Mucosa of descending colon (tissue), 3 donors: ENCODE measurements at regions not wholly inside any gene's neighbourhood (a gene's known extent, or its start where the extent isn't known, plus 50 kb on each side); places are given as distances from the start of the nearest gene placed in this dataset.

ENCODE experiments used
- ATAC-seq: fragments of 200-7000 bp; cut with Tn5 transposase; one replicate; pipeline ENCODE4 v1.9.1; 2020; ENCODE audit warnings: mild to moderate bottlenecking, moderate library complexity
- DNase-seq, 3 donors: peaks; one replicate each; pipeline ENCODE4 v3.0.0-alpha.2; 2020
- H3K36me3 ChIP-seq: fragments of 200-600 bp; one replicate; pipeline ENCODE4 v1.8.0; 2021; ENCODE audit warnings: low read depth, mild to moderate bottlenecking
- H3K4me1 ChIP-seq: fragments of 200-600 bp; one replicate; pipeline ENCODE4 v1.8.0; 2021; ENCODE audit warnings: low read depth, mild to moderate bottlenecking
- H3K4me3 ChIP-seq: fragments of 200-600 bp; one replicate; pipeline ENCODE4 v1.8.0; 2021; ENCODE audit warnings: mild to moderate bottlenecking
- H3K9me3 ChIP-seq: fragments of 200-600 bp; one replicate; pipeline ENCODE4 v1.8.0; 2021; ENCODE audit warnings: mild to moderate bottlenecking
- CTCF ChIP-seq: fragments of 200-600 bp; IDR thresholded peaks from one replicate; pipeline ENCODE4 v1.8.0; 2022; ENCODE audit warnings: antibody characterized with exemption, mild to moderate bottlenecking
- intact Hi-C, 2 donors: fragments of 100-400 bp; cut with DNase I in 1 of 2; cut with micrococcal nuclease in 1 of 2; formaldehyde crosslinking; loops; one replicate each; pipeline versions ENCODE4 v1.11.0 to v1.11.1; 2022; cut with DNase I, micrococcal nuclease
- donor health status: DM: no; HTN: no; CAD: no; lungs with moderate emphysema.
- donor health status: DM: no; HTN: no; CAD: no.
- donor health status: DM: no; HTN: yes; CAD: no.

GRCh38 chr15:95086531-95087252 is 855.3 kb downstream of the MCTP2 start:
- Histone ChIP-seq H3K36me3 (no peaks in the 10 kb centered on the region), H3K4me1 (no peaks in the 10 kb centered on the region), H3K4me3 (no peak overlapping the region), H3K9me3 (no peaks in the 10 kb centered on the region)
- DNase-seq (no peak), ATAC-seq (no peak)
- intact Hi-C loops: no loop called here
- TF ChIP-seq CTCF: no peak

- intact Hi-C loops: no loop called here
- DNase-seq: no peak
- TF ChIP-seq CTCF: no peak
- Histone ChIP-seq H3K9me3 (no peaks in the 10 kb centered on the region), H3K4me1 (no peaks in the 10 kb centered on the region), H3K36me3 (no peaks in the 10 kb centered on the region), H3K4me3 (no peak overlapping the region)
- ATAC-seq: no peak
Observed at GRCh38 chr15:95087253-95087609, 855.9 kb downstream of the MCTP2 start.

DNA sequence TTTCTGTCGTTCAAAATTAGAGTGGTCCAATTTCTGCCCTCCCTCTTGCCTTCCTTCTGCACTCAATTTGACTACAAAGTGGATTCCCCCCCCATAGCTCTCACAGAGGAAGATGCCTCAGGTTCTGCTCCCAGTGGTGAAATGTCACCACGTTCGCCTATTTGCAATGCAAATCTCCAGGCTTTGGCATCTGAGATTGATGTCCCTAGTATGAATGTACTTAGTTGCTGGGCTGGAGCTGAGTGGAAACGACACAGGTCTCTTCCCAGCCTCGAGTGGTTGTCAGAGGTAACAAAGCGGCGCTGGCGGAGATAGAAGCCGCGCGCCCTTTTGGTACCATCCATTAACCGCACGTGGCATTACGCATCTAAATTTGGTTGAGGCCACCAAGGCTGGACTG is 860.1 kb downstream of the MCTP2 start:
- no peaks in the 10 kb centered on the region for H3K4me1 ChIP-seq
- DNase-seq (no peak), ATAC-seq (no peak)
- intact Hi-C loops: no loop called here
- no peak for TF ChIP-seq CTCF
- no peaks in the 10 kb centered on the region for H3K36me3 ChIP-seq
- H3K4me3 ChIP-seq: no peak overlapping the region
- H3K9me3 ChIP-seq: no peaks in the 10 kb centered on the region

GRCh38 chr15:95095250-95095649 is 863.9 kb downstream of the MCTP2 start:
- TF ChIP-seq CTCF: no peak
- intact Hi-C loops: no loop called here
- Histone ChIP-seq H3K9me3 (no peaks in the 10 kb centered on the region), H3K36me3 (no peaks in the 10 kb centered on the region), H3K4me3 (no peak overlapping the region), H3K4me1 (no peaks in the 10 kb centered on the region)
- DNase-seq: no peak
- no peak for ATAC-seq

- no peak for ATAC-seq
- Histone ChIP-seq H3K4me3 (no peak overlapping the region), H3K9me3 (no peaks in the 10 kb centered on the region), H3K36me3 (no peaks in the 10 kb centered on the region), H3K4me1 (no peaks in the 10 kb centered on the region)
- DNase-seq: no peak
- no peak for TF ChIP-seq CTCF
- intact Hi-C loops: no loop called here
Observed at GRCh38 chr15:95096651-95097050, 865.3 kb downstream of the MCTP2 start.

DNA sequence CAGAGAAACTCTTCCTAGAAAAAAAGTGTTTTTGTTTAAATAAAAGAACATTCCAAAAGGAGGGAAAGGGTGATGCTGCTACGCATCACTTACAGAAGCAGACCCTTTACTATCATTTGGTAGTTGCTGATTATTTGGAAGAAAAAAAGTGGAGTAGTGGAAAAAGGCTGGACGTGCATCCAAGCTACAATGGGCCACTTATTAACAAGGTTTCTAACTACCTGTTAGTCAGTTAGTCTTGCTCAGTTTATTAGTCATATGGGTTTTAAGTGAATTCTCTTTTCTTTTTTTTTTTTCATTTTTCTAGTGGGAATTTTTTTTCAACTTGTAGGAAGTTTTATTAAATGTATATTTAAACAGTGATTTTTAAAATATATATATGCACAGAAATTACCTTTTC is 866.0 kb downstream of the MCTP2 start:
- Histone ChIP-seq H3K9me3 (no peaks in the 10 kb centered on the region), H3K4me1 (no peaks in the 10 kb centered on the region), H3K4me3 (no peak overlapping the region), H3K36me3 (no peaks in the 10 kb centered on the region)
- intact Hi-C loops: no loop called here
- no peak for TF ChIP-seq CTCF
- ATAC-seq (no peak), DNase-seq (no peak)
